HFFc6 (cell line): ENCODE measurements at regions not wholly inside any gene's neighbourhood (a gene's known extent, or its start where the extent isn't known, plus 50 kb on each side); places are given as distances from the start of the nearest gene placed in this dataset.

Experiments used
- DNase-seq: peaks from one replicate; pipeline ENCODE4 v3.0.0-alpha.2; 2018
- H3K27ac Mint-ChIP-seq: 2 replicates; pipeline ENCODE4 v1.8.0; 2020; ENCODE audit warnings: mild to moderate bottlenecking, mixed read lengths
- H3K27me3 Mint-ChIP-seq: 2 replicates; pipeline ENCODE4 v1.8.0; 2021; ENCODE audit warnings: mild to moderate bottlenecking, moderate library complexity, mixed read lengths; ENCODE audit not compliant: insufficient read depth
- H3K36me3 Mint-ChIP-seq: 2 replicates; pipeline ENCODE4 v1.8.0; 2021; ENCODE audit warnings: low read depth, mixed read lengths
- H3K4me1 Mint-ChIP-seq: 2 replicates; pipeline ENCODE4 v1.8.0; 2020; ENCODE audit warnings: low read depth, mixed read lengths
- H3K4me3 Mint-ChIP-seq: 2 replicates; pipeline ENCODE4 v1.8.0; 2020; ENCODE audit warnings: mild to moderate bottlenecking, moderate library complexity, mixed read lengths
- H3K9me3 Mint-ChIP-seq: 2 replicates; pipeline ENCODE4 v1.8.0; 2020; ENCODE audit warnings: mild to moderate bottlenecking, mixed read lengths
- CTCF ChIP-seq: fragments of 200-600 bp; sonication (generic); IDR thresholded peaks from 2 replicates; pipeline ENCODE4 v1.5.0; 2021; ENCODE audit warnings: antibody characterized with exemption, mild to moderate bottlenecking

DNA sequence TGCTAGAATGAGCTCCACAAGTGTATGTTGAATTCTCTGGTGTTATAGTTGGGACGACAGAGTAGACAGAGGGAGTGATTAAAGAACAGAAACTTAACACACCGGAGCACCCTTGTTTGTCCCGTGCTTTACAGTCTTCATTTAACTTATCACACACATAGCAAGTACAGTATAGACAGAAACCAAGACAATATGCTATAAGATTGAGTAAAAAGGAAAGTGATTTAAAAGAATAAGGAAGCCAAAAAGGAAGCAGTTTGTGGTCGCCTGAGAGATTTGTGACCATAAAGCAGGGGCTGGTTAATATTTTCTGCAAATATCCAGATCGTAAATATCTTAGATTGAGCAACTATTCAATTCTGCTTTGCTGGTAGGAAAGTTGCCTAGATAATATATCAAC is 1128.4 kb downstream of the TSN start:
- no peak for DNase-seq
- Mint-ChIP-seq H3K4me3 (no peak overlapping the region), H3K4me1 (no peaks in the 10 kb centered on the region), H3K27ac (no peak overlapping the region), H3K9me3 (peaks cover 29% of the 10 kb centered on the region), H3K27me3 (no peaks in the 10 kb centered on the region), H3K36me3 (peaks cover 4% of the 10 kb centered on the region)
- TF ChIP-seq CTCF = no peak

GRCh38 chr2:122884889-122885288 is 1129.4 kb downstream of the TSN start:
- no peak for DNase-seq
- H3K36me3 Mint-ChIP-seq = peaks cover 4% of the 10 kb centered on the region
- no peak overlapping the region for H3K4me3 Mint-ChIP-seq
- TF ChIP-seq CTCF = no peak
- no peak overlapping the region for H3K27ac Mint-ChIP-seq
- no peaks in the 10 kb centered on the region for H3K27me3 Mint-ChIP-seq
- H3K4me1 Mint-ChIP-seq = no peaks in the 10 kb centered on the region
- peaks cover 28% of the 10 kb centered on the region for H3K9me3 Mint-ChIP-seq

DNA sequence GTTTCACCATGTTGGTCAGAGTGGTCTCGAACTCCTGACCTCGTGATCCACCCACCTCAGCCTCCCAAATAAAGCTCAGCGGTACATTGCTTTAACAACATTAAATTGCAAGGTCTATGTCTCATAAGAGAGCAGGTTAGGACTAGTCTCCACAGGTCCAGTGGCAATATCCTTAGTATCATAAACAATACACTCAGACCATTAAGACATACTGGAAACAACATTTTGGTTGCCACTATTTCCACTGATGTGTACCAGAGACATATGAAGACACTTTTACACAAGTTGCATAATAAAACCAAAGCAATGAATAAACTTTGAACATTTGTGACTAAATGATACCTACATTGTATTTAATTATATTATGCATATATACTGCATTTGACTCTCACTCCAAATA is 1130.0 kb downstream of the TSN start:
- no peaks in the 10 kb centered on the region for H3K27me3 Mint-ChIP-seq
- no peak for DNase-seq
- H3K4me3 Mint-ChIP-seq = no peak overlapping the region
- TF ChIP-seq CTCF = no peak
- H3K9me3 Mint-ChIP-seq = peaks cover 33% of the 10 kb centered on the region
- H3K4me1 Mint-ChIP-seq = no peaks in the 10 kb centered on the region
- no peak overlapping the region for H3K27ac Mint-ChIP-seq
- peaks cover 4% of the 10 kb centered on the region for H3K36me3 Mint-ChIP-seq

- H3K27ac Mint-ChIP-seq = no peak overlapping the region
- H3K4me3 Mint-ChIP-seq = no peak overlapping the region
- peaks cover 36% of the 10 kb centered on the region for H3K9me3 Mint-ChIP-seq
- DNase-seq = no peak
- H3K4me1 Mint-ChIP-seq = no peaks in the 10 kb centered on the region
- H3K27me3 Mint-ChIP-seq = no peaks in the 10 kb centered on the region
- no peaks in the 10 kb centered on the region; the same call in 1 of the 2 replicates for H3K36me3 Mint-ChIP-seq
- TF ChIP-seq CTCF = no peak
These were observed 1131.2 kb downstream of the TSN start for GRCh38 chr2:122886479-122887145.

DNA sequence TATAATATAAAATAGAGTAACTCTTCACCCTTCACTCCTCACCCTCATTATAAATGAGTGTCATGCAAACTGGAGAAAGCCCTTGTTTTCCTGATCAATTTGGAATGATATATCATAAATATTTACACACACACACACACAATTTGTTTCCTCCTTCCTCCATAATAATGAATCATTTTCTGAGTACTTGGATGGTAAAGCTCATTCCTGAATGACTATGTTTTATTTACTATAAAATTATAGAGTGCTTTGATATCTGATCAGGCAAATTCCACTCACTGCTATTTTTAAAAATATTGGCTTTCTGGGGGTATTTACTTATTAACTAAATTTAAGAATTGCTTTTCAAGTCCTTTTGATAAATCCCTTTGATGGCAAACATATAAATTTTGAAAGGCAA is 1125.5 kb upstream of the CNTNAP5 start:
- DNase-seq = no peak
- no peak overlapping the region for H3K4me3 Mint-ChIP-seq
- no peaks in the 10 kb centered on the region; the same call in 1 of the 2 replicates for H3K36me3 Mint-ChIP-seq
- H3K27ac Mint-ChIP-seq = no peak overlapping the region
- no peak for TF ChIP-seq CTCF
- H3K4me1 Mint-ChIP-seq = no peaks in the 10 kb centered on the region
- H3K27me3 Mint-ChIP-seq = no peaks in the 10 kb centered on the region
- peaks cover 38% of the 10 kb centered on the region for H3K9me3 Mint-ChIP-seq

GRCh38 chr2:122905431-122905830 is 1119.7 kb upstream of the CNTNAP5 start:
- no peak for TF ChIP-seq CTCF
- no peaks in the 10 kb centered on the region for H3K27me3 Mint-ChIP-seq
- no peak overlapping the region for H3K27ac Mint-ChIP-seq
- no peaks in the 10 kb centered on the region; the same call in 1 of the 2 replicates for H3K36me3 Mint-ChIP-seq
- H3K9me3 Mint-ChIP-seq = peaks cover 21% of the 10 kb centered on the region
- H3K4me1 Mint-ChIP-seq = no peaks in the 10 kb centered on the region
- no peak for DNase-seq
- no peak overlapping the region for H3K4me3 Mint-ChIP-seq
